ENCODE measurements at regions not wholly inside any gene's neighbourhood (a gene's known extent, or its start where the extent isn't known, plus 50 kb on each side); places are given as distances from the start of the nearest gene placed in this dataset.
"Not testable (repeated sequence)": the region's sequence is repeated elsewhere in the genome, so short reads cannot be mapped to it uniquely, and the experiment has no call there.

DNA sequence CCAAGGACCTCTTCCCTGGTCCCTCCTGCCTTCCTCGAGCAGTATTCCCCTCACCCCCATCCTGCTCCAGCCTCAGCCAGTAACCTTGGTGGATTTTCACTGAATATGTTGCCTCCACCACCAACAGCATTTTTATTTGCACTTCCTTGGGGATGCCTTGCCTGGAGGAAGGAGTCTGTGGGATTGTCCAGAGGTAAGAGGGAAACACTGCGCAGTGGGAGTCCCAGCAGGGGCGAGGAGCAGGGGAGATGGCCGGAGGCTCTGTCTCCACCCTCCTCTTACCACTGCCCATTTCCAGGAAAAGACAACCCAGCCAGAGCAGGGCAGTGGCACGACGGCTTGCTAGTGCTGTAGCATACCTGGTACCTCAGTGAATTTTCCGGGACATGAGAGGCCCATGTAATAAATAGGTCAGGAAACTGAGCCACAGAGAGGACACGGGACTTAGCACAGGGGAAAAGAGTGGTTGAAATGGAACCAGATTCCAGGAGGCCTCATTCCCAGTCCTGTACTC, 388.2 kb upstream of the PODXL start:
- DNase-seq (ENCODE audit: low spot score): no peak
- no peaks in the 10 kb centered on the region for H3K36me3 Mint-ChIP-seq (ENCODE audit: low read depth)
- H3K9me3 Mint-ChIP-seq: no peaks in the 10 kb centered on the region
- peaks cover 5% of the 10 kb centered on the region for H3K27me3 Mint-ChIP-seq (ENCODE audit: low read depth)
- H3K27ac Mint-ChIP-seq: no peak overlapping the region
- H3K4me3 Mint-ChIP-seq: no peak overlapping the region
- H3K4me1 Mint-ChIP-seq (ENCODE audit: low read depth): no peaks in the 10 kb centered on the region

DNA sequence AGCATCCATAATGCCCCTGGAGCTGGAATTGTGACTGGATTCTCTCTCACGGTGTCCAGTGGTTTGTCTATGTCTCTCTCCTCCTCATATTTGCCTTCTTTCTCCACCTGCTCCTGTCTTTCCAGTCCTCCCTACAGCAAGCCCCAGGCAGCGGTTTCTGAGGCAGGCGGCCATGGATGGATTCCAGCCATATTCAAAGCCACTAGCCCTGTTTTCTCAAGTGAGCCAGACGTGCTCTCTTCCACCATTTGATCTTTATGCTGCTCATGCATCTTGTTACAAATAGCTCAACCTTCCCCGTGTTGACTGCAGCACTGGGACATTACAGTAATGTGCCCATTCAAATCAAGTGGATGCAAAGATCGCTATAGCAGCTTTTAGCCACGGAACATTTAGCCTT, 387.2 kb upstream of the PODXL start:
- Mint-ChIP-seq H3K27ac (no peak overlapping the region), H3K4me1 (ENCODE audit: low read depth) (no peaks in the 10 kb centered on the region), H3K27me3 (ENCODE audit: low read depth) (peaks cover 5% of the 10 kb centered on the region), H3K36me3 (ENCODE audit: low read depth) (no peaks in the 10 kb centered on the region), H3K4me3 (no peak overlapping the region), H3K9me3 (no peaks in the 10 kb centered on the region)
- DNase-seq (ENCODE audit: low spot score): no peak

DNA sequence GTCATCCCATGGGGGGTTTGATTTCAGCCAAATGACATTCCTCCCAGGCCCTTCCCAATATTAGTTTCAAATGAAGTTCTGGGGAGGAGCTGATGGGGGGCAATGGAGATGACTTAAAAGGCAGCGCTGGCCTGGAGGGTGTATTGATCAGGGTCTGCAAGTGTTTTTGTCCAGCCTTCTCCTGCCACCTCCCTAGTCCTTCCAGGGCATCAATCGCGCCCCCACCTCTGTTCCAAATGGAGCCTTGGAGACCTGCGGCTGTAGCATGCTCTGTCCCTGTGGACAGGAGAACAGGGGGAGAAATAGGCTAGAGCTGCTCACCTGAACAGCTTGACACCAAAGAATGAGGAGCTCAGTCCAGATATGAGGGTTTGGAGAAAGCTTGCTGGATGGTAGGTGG, 386.8 kb upstream of the PODXL start:
- no peaks in the 10 kb centered on the region for H3K36me3 Mint-ChIP-seq (ENCODE audit: low read depth)
- H3K27ac Mint-ChIP-seq: no peak overlapping the region
- H3K4me3 Mint-ChIP-seq: no peak overlapping the region
- peaks cover 5% of the 10 kb centered on the region for H3K27me3 Mint-ChIP-seq (ENCODE audit: low read depth)
- DNase-seq (ENCODE audit: low spot score): no peak
- H3K4me1 Mint-ChIP-seq (ENCODE audit: low read depth): no peaks in the 10 kb centered on the region
- no peaks in the 10 kb centered on the region for H3K9me3 Mint-ChIP-seq

GRCh38 chr7:131942287-131943150, 386.1 kb upstream of the PODXL start:
- Mint-ChIP-seq H3K4me3 (no peak overlapping the region), H3K9me3 (no peaks in the 10 kb centered on the region), H3K27me3 (ENCODE audit: low read depth) (peaks cover 5% of the 10 kb centered on the region), H3K27ac (no peak overlapping the region), H3K36me3 (ENCODE audit: low read depth) (no peaks in the 10 kb centered on the region), H3K4me1 (ENCODE audit: low read depth) (no peaks in the 10 kb centered on the region)
- no peak for DNase-seq (ENCODE audit: low spot score)

DNA sequence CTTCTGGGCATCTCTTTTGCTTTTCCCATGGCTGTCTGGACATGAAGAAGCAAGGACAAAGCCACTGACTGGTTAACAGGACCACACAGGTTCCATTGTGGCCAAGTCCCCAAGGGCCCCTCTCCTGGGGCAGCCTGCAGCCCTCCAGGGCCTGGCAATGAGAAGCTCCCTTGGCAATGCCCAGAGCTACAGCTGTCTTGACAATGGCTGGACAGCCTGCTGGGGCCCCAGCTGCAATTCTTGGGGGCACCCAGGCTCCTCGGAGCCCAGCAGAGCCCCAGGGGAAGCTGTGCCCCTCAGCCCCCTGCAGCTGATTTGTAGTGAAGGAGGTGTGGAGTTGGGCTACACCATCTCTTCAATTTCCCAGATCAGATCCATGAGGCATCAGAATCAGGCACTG, 384.9 kb upstream of the PODXL start:
- DNase-seq (ENCODE audit: low spot score): no peak
- Mint-ChIP-seq H3K4me3 (no peak overlapping the region), H3K27me3 (ENCODE audit: low read depth) (peaks cover 4% of the 10 kb centered on the region), H3K9me3 (no peaks in the 10 kb centered on the region), H3K4me1 (ENCODE audit: low read depth) (no peaks in the 10 kb centered on the region), H3K27ac (no peak overlapping the region), H3K36me3 (ENCODE audit: low read depth) (no peaks in the 10 kb centered on the region)

GRCh38 chr7:131940621-131941165, 384.3 kb upstream of the PODXL start:
- no peak overlapping the region for H3K4me3 Mint-ChIP-seq
- H3K27ac Mint-ChIP-seq: no peak overlapping the region
- no peak for DNase-seq (ENCODE audit: low spot score)

GRCh38 chr7:131938788-131939187, 382.4 kb upstream of the PODXL start:
- H3K27ac Mint-ChIP-seq; H3K9me3 Mint-ChIP-seq; H3K4me3 Mint-ChIP-seq; H3K27me3 Mint-ChIP-seq (ENCODE audit: low read depth); DNase-seq (ENCODE audit: low spot score); H3K4me1 Mint-ChIP-seq (ENCODE audit: low read depth); H3K36me3 Mint-ChIP-seq (ENCODE audit: low read depth): not testable (repeated sequence)

More at GRCh38 chr7:131940621-131941165, 384.3 kb upstream of the PODXL start:
- no peaks in the 10 kb centered on the region for H3K27me3 Mint-ChIP-seq (ENCODE audit: low read depth)
- no peaks in the 10 kb centered on the region for H3K4me1 Mint-ChIP-seq (ENCODE audit: low read depth)
- H3K9me3 Mint-ChIP-seq: no peaks in the 10 kb centered on the region
- no peaks in the 10 kb centered on the region for H3K36me3 Mint-ChIP-seq (ENCODE audit: low read depth)

DNA sequence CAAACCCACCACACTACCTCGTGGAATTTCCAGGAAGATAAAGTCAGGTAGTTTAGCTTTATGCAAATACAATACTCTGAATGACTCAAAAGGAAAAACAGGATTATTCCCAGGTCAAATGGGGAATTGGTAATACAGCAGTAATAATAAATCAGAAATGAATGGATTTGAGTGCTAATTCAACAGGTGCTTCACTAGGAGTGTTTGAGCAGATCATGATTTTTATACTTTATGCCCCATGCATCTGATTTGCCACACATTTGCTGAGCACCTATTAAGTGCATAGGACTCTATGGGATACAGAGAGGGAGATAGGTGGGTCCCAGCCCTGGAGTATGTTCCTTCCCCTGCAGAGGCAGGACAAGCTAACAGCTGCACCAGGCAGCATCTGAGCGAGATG, 381.4 kb upstream of the PODXL start:
- H3K9me3 Mint-ChIP-seq: no peaks in the 10 kb centered on the region
- no peaks in the 10 kb centered on the region for H3K4me1 Mint-ChIP-seq (ENCODE audit: low read depth)
- no peaks in the 10 kb centered on the region for H3K27me3 Mint-ChIP-seq (ENCODE audit: low read depth)
- H3K4me3 Mint-ChIP-seq: no peak overlapping the region
- H3K27ac Mint-ChIP-seq: no peak overlapping the region
- no peaks in the 10 kb centered on the region for H3K36me3 Mint-ChIP-seq (ENCODE audit: low read depth)
- DNase-seq (ENCODE audit: low spot score): no peak

DNA sequence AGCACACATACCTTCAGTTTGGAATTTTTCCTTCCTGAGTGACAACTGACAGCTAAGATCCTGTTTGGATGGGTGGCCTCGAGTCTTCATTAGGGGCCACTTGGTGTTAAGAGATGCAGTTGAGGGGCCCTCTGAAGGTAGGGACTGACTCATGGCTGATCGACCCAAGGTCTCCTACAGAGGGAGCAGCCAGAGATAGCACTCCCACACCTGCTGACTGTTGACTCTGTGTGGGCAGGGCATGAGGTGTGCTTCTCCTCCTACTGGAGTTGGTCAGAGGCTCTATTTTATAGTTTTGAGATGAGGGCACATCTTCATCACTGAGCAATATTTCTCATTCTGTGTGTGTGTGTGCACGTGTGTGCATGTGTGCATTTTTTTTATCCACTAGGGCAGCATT, 378.8 kb upstream of the PODXL start:
- Mint-ChIP-seq H3K27ac (no peak overlapping the region), H3K4me1 (ENCODE audit: low read depth) (no peaks in the 10 kb centered on the region), H3K36me3 (ENCODE audit: low read depth) (no peaks in the 10 kb centered on the region), H3K27me3 (ENCODE audit: low read depth) (no peaks in the 10 kb centered on the region), H3K9me3 (no peaks in the 10 kb centered on the region), H3K4me3 (no peak overlapping the region)
- no peak for DNase-seq (ENCODE audit: low spot score)

GRCh38 chr7:131934452-131934851, 378.0 kb upstream of the PODXL start:
- Mint-ChIP-seq H3K27me3 (ENCODE audit: low read depth) (no peaks in the 10 kb centered on the region), H3K36me3 (ENCODE audit: low read depth) (no peaks in the 10 kb centered on the region), H3K27ac (no peak overlapping the region), H3K4me1 (ENCODE audit: low read depth) (no peaks in the 10 kb centered on the region), H3K4me3 (no peak overlapping the region), H3K9me3 (no peaks in the 10 kb centered on the region)
- DNase-seq (ENCODE audit: low spot score): no peak

- H3K4me1 Mint-ChIP-seq (ENCODE audit: low read depth): no peaks in the 10 kb centered on the region
Measured at GRCh38 chr7:131933751-131934289, 377.4 kb upstream of the PODXL start.

GRCh38 chr7:131933219-131933618, 376.8 kb upstream of the PODXL start:
- not testable (repeated sequence) for H3K4me1 Mint-ChIP-seq (ENCODE audit: low read depth); H3K9me3 Mint-ChIP-seq; H3K27me3 Mint-ChIP-seq (ENCODE audit: low read depth); H3K36me3 Mint-ChIP-seq (ENCODE audit: low read depth); DNase-seq (ENCODE audit: low spot score); H3K27ac Mint-ChIP-seq; H3K4me3 Mint-ChIP-seq

More at GRCh38 chr7:131933751-131934289, 377.4 kb upstream of the PODXL start:
- H3K27me3 Mint-ChIP-seq (ENCODE audit: low read depth): no peaks in the 10 kb centered on the region
- H3K9me3 Mint-ChIP-seq: no peaks in the 10 kb centered on the region
- DNase-seq (ENCODE audit: low spot score): no peak
- H3K27ac Mint-ChIP-seq: no peak overlapping the region
- H3K4me3 Mint-ChIP-seq: no peak overlapping the region
- H3K36me3 Mint-ChIP-seq (ENCODE audit: low read depth): no peaks in the 10 kb centered on the region

DNA sequence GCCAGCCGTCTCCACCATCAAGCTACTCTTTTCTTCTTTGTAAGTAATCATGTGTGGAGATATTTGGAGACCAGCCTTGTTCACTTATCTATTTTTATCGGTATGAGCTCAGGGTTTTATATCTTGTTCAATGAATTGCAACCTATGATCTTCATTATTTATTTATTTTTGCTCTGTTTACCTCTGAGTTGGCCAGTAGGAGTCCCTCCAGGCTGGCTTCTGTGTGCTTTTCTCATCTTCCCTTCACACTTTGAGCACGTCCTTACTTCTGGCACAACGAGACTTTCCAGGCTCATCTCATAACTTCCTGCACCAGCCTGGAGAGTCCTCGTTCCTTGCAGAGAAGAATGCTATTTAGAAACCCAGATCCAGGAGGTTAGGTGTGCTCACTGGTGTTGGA, 375.8 kb upstream of the PODXL start:
- no peak overlapping the region for H3K4me3 Mint-ChIP-seq
- H3K4me1 Mint-ChIP-seq (ENCODE audit: low read depth): no peaks in the 10 kb centered on the region
- no peaks in the 10 kb centered on the region for H3K9me3 Mint-ChIP-seq
- DNase-seq (ENCODE audit: low spot score): no peak
- no peaks in the 10 kb centered on the region for H3K36me3 Mint-ChIP-seq (ENCODE audit: low read depth)
- no peaks in the 10 kb centered on the region for H3K27me3 Mint-ChIP-seq (ENCODE audit: low read depth)
- no peak overlapping the region for H3K27ac Mint-ChIP-seq

DNA sequence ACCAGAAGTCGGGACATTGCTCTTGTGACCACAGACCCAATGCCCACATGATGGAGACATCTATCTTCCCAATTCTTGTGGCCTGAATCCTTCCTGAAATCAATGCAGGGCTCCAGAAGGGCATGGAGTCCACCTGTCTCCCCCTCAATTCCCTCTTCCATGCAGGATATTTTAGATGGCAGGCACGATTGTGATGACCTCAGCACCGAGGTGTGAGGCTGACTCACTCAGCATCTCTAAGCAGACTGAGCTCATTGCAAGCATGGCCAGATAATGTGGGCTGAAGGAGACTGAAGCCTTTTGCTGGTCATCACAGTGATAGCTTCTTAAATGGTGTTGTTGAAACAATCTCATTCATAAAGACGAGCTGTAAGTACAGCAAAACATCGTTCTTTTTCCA, 374.9 kb upstream of the PODXL start:
- Mint-ChIP-seq H3K27ac (no peak overlapping the region), H3K36me3 (ENCODE audit: low read depth) (no peaks in the 10 kb centered on the region), H3K4me1 (ENCODE audit: low read depth) (no peaks in the 10 kb centered on the region), H3K27me3 (ENCODE audit: low read depth) (no peaks in the 10 kb centered on the region), H3K4me3 (no peak overlapping the region), H3K9me3 (no peaks in the 10 kb centered on the region)
- DNase-seq (ENCODE audit: low spot score): no peak
